A549 (cell line): ENCODE measurements at regions not wholly inside any gene's neighbourhood (a gene's known extent, or its start where the extent isn't known, plus 50 kb on each side); places are given as distances from the start of the nearest gene placed in this dataset.

Experiments used
- ATAC-seq, 2 experiments: fragments of 200-7000 bp in 1 of 2; fragments of >200 bp in 1 of 2; cut with Nextera tagmentation in 1 of 2; cut with Tn5 transposase in 1 of 2; 3 replicates each; pipeline versions ENCODE4 v1.8.0 to v1.9.1; 2018 to 2020; ENCODE audit warnings: mild to moderate bottlenecking in 1 of 2, moderate library complexity in 1 of 2
- CTCF ChIA-PET: fragments of 300-600 bp; sonication (Branson Sonifier 250); formaldehyde crosslinking; extraction: SDS; loops from one replicate; lab custom pipeline; 2021; ENCODE audit warnings: antibody characterized with exemption, inconsistent platforms; lab: Yijun Ruan, JAX
- POLR2A ChIA-PET: fragments of 350-600 bp; formaldehyde crosslinking; extraction: SDS; loops from one replicate; lab custom pipeline; 2021; ENCODE audit warnings: antibody characterized with exemption, inconsistent platforms; lab: Yijun Ruan, JAX
- DNase-seq, 2 experiments: peaks; one replicate each; pipeline versions ENCODE4 v3.0.0 to v3.0.0-alpha.2; 2011 to 2016; ENCODE audit warnings: low read depth in 1 of 2, low spot score in 1 of 2
- FAIRE-seq: peaks from 2 replicates; lab custom pipeline; 2011; peaks lifted over from hg19 to GRCh38; lab: Jason Lieb, UNC
- H3K27ac ChIP-seq, 2 experiments: fragments of >200 bp; sonication (Bioruptor Twin); formaldehyde crosslinking; 3 replicates each; pipeline ENCODE4 v1.5.1; 2016 to 2017
- H3K4me1 ChIP-seq: fragments of >200 bp; sonication (Bioruptor Twin); formaldehyde crosslinking; 3 replicates; pipeline ENCODE4 v1.6.1; 2016
- H3K4me2 ChIP-seq: fragments of >200 bp; sonication (Bioruptor Twin); formaldehyde crosslinking; 3 replicates; pipeline ENCODE4 v1.6.1; 2016
- H3K4me3 ChIP-seq: fragments of >200 bp; sonication (Bioruptor Twin); formaldehyde crosslinking; 3 replicates; pipeline ENCODE4 v1.5.1; 2016
- H3K9me3 ChIP-seq: fragments of >200 bp; sonication (Bioruptor Twin); formaldehyde crosslinking; 3 replicates; pipeline ENCODE4 v1.6.1; 2016
- BCL3 ChIP-seq: fragments of >200 bp; sonication (Bioruptor Twin); formaldehyde crosslinking; IDR thresholded peaks from 3 replicates; pipeline ENCODE4 v1.6.1; 2016
- CBX8 ChIP-seq: fragments of 200-600 bp; sonication (generic); IDR thresholded peaks from 2 replicates; pipeline ENCODE4 v1.6.1; 2016
- CHD2 ChIP-seq: fragments of 150-350 bp; IDR thresholded peaks from 2 replicates; pipeline ENCODE4 v1.6.1; 2014; ENCODE audit warnings: low read length; ENCODE audit not compliant: partially characterized antibody
- CHD4 ChIP-seq: fragments of 200-600 bp; sonication (generic); IDR thresholded peaks from 2 replicates; pipeline ENCODE4 v1.6.1; 2016; ENCODE audit warnings: antibody characterized with exemption, mild to moderate bottlenecking, borderline replicate concordance
- ESRRA ChIP-seq: fragments of 150-350 bp; IDR thresholded peaks from 2 replicates; pipeline ENCODE4 v1.6.1; 2014; ENCODE audit warnings: mild to moderate bottlenecking, low read length, borderline replicate concordance
- FOSL2 ChIP-seq, 2 experiments: fragments of 450-650 bp in 1 of 2; fragments of >200 bp in 1 of 2; sonication (Bioruptor Twin) in 1 of 2; formaldehyde crosslinking; IDR thresholded peaks; 2 replicates each; pipeline versions ENCODE4 v1.5.0 to v1.6.1; 2016 to 2020; ENCODE audit warnings: mild to moderate bottlenecking in 1 of 2, moderate library complexity in 1 of 2
- FOXS1 ChIP-seq: fragments of 250-450 bp; sonication (Bioruptor Pico); IDR thresholded peaks from 2 replicates; pipeline ENCODE4 v1.5.0; 2020; ENCODE audit warnings: mild to moderate bottlenecking, moderate library complexity
- GATA3 ChIP-seq: IDR thresholded peaks from 2 replicates; pipeline ENCODE4 v1.6.1; 2012; ENCODE audit warnings: borderline replicate concordance
- HDAC2 ChIP-seq: fragments of 200-600 bp; sonication (generic); IDR thresholded peaks from 2 replicates; pipeline ENCODE4 v1.6.1; 2016
- HOXA7 ChIP-seq: fragments of 250-450 bp; sonication (Bioruptor Pico); IDR thresholded peaks from 2 replicates; pipeline ENCODE4 v1.5.0; 2020; ENCODE audit warnings: mild to moderate bottlenecking, moderate library complexity
- JUNB ChIP-seq: fragments of >200 bp; sonication (Bioruptor Twin); formaldehyde crosslinking; IDR thresholded peaks from 2 replicates; pipeline ENCODE4 v1.6.1; 2016
- KDM5A ChIP-seq: fragments of 200-600 bp; sonication (generic); IDR thresholded peaks from 2 replicates; pipeline ENCODE4 v1.6.1; 2016; ENCODE audit warnings: antibody characterized with exemption, mild to moderate bottlenecking
- MAFK ChIP-seq: fragments of 450-650 bp; IDR thresholded peaks from 2 replicates; pipeline ENCODE4 v1.6.1; 2014; ENCODE audit not compliant: partially characterized antibody
- MAZ ChIP-seq: fragments of 150-350 bp; IDR thresholded peaks from 2 replicates; pipeline ENCODE4 v1.6.1; 2014; ENCODE audit warnings: antibody characterized with exemption, low read depth, low read length, borderline replicate concordance
- NFE2L2 ChIP-seq: fragments of 150-350 bp; conservative IDR thresholded peaks from 2 replicates; pipeline ENCODE4 v1.6.1; 2014; ENCODE audit warnings: low read length
- NPAS2 ChIP-seq: fragments of 250-450 bp; sonication (Bioruptor Pico); IDR thresholded peaks from 2 replicates; pipeline ENCODE4 v1.8.0; 2022; ENCODE audit warnings: mild to moderate bottlenecking, moderate library complexity, borderline replicate concordance
- POLR2A ChIP-seq: IDR thresholded peaks from 2 replicates; pipeline ENCODE4 v1.6.1; 2012; ENCODE audit warnings: mild to moderate bottlenecking, low read length
- RFX5 ChIP-seq: fragments of 450-650 bp; IDR thresholded peaks from 2 replicates; pipeline ENCODE4 v1.7.1; 2014; ENCODE audit warnings: antibody characterized with exemption, mild to moderate bottlenecking, moderate library complexity
- SREBF2 ChIP-seq: fragments of 450-650 bp; IDR thresholded peaks from 2 replicates; pipeline ENCODE4 v1.6.1; 2014; ENCODE audit warnings: mild to moderate bottlenecking, moderate library complexity
- TFCP2L1 ChIP-seq: fragments of 250-450 bp; sonication (Bioruptor Pico); IDR thresholded peaks from 2 replicates; pipeline ENCODE4 v1.5.0; 2021; ENCODE audit warnings: mild to moderate bottlenecking
- TP53 ChIP-seq: fragments of 250-450 bp; sonication (Bioruptor Pico); IDR thresholded peaks from 2 replicates; pipeline ENCODE4 v1.5.0; 2021; ENCODE audit warnings: mild to moderate bottlenecking, moderate library complexity
- WGBS: methylation state at CpG from one replicate; pipeline ENCODE4 v1.1.6; 2017; ENCODE audit errors: missing lambda C conversion rate; 5-methylcytosine and 5-hydroxymethylcytosine counted together

GRCh38 chr9:74218385-74219063, 278.6 kb upstream of the RORB start:
- no peak for TF ChIP-seq TFCP2L1 (CRISPR knock-in tag)
- TF ChIP-seq MAZ = no peak
- TF ChIP-seq HDAC2 = no peak
- no peak for TF ChIP-seq HOXA7 (CRISPR knock-in tag)
- TF ChIP-seq BCL3 = no peak
- no peak for TF ChIP-seq CHD2
- TF ChIP-seq TP53 (CRISPR knock-in tag) = no peak
- ChIA-PET CTCF (interaction anchor here (0.9 to 1.2 kb wide), 2 partner anchors 9 to 19 kb away, joined by 3 to 4 read pairs; no protein-coding TSS in a partner anchor), POLR2A (no interaction called here)
- 17% methylated on average over 3 of the region's 3 CpGs for WGBS
- H3K27ac ChIP-seq = no peak overlapping the region
- H3K4me1 ChIP-seq = no peaks in the 10 kb centered on the region
- H3K4me3 ChIP-seq = no peak overlapping the region
- no peak overlapping the region for H3K4me2 ChIP-seq
- no peak for ATAC-seq
- no peak for FAIRE-seq
- no peak for DNase-seq
- no peaks in the 10 kb centered on the region for H3K9me3 ChIP-seq

GRCh38 chr9:74220327-74220726, 276.8 kb upstream of the RORB start:
- TF ChIP-seq NPAS2 (no peak), CBX8 (no peak), FOSL2 (IDR thresholded peaks at IDR 0.05) (no peak), FOSL2 (CRISPR knock-in tag; IDR thresholded peaks at IDR 0.05) (no peak), RFX5 (no peak), GATA3 (no peak), JUNB (no peak), CHD4 (no peak), ESRRA (no peak)
- ChIA-PET CTCF (no interaction called here), POLR2A (no interaction called here)
- H3K27ac ChIP-seq = no peak overlapping the region
- no peaks in the 10 kb centered on the region for H3K9me3 ChIP-seq
- 4% methylated on average over 5 of the region's 5 CpGs for WGBS
- H3K4me2 ChIP-seq = no peak overlapping the region
- H3K4me3 ChIP-seq = no peak overlapping the region
- FAIRE-seq = no peak
- no peak for DNase-seq
- no peaks in the 10 kb centered on the region for H3K4me1 ChIP-seq
- no peak for ATAC-seq

GRCh38 chr9:74236857-74237256, 260.3 kb upstream of the RORB start:
- WGBS = 1% methylated on average over 2 of the region's 2 CpGs
- H3K27ac ChIP-seq = no peak overlapping the region
- H3K9me3 ChIP-seq = no peaks in the 10 kb centered on the region
- DNase-seq (no peak), ATAC-seq (no peak), FAIRE-seq (no peak)
- ChIA-PET CTCF (no interaction called here), POLR2A (no interaction called here)
- no peaks in the 10 kb centered on the region for H3K4me1 ChIP-seq
- TF ChIP-seq MAFK (peak; percentile 60), POLR2A (no peak)
- H3K4me3 ChIP-seq = no peak overlapping the region
- no peak overlapping the region for H3K4me2 ChIP-seq

- Histone ChIP-seq H3K27ac (no peak overlapping the region), H3K4me2 (no peak overlapping the region), H3K9me3 (no peaks in the 10 kb centered on the region), H3K4me3 (no peak overlapping the region), H3K4me1 (no peaks in the 10 kb centered on the region)
- ChIA-PET POLR2A (no interaction called here), CTCF (no interaction called here)
- no peak for FAIRE-seq
- TF ChIP-seq FOXS1 (CRISPR knock-in tag) (no peak), KDM5A (no peak), MAFK (no peak), NFE2L2 (no peak), SREBF2 (no peak), ESRRA (no peak)
- no peak for ATAC-seq
- whole genome bisulfite sequencing = 2% methylated on average over 3 of the region's 3 CpGs
- DNase-seq = no peak
Measured at GRCh38 chr9:74245866-74246497, 251.2 kb upstream of the RORB start.
